PC-3 (cell line): ENCODE measurements at regions not wholly inside any gene's neighbourhood (a gene's known extent, or its start where the extent isn't known, plus 50 kb on each side); places are given as distances from the start of the nearest gene placed in this dataset.

ENCODE experiments used
- EZH2 ChIP-seq: fragments of 300-600 bp; sonication (generic); IDR thresholded peaks from one replicate; pipeline ENCODE4 v1.6.1; 2017; ENCODE audit warnings: antibody characterized with exemption, mild to moderate bottlenecking, low read length; ENCODE audit not compliant: unreplicated experiment
- TF ChIP-seq, protein P1 (sequence below): fragments of 300-600 bp; sonication (generic); conservative IDR thresholded peaks from 2 replicates; pipeline ENCODE4 v1.5.1; 2017; ENCODE audit warnings: antibody characterized with exemption, low read depth, mild to moderate bottlenecking, low read length

DNA sequence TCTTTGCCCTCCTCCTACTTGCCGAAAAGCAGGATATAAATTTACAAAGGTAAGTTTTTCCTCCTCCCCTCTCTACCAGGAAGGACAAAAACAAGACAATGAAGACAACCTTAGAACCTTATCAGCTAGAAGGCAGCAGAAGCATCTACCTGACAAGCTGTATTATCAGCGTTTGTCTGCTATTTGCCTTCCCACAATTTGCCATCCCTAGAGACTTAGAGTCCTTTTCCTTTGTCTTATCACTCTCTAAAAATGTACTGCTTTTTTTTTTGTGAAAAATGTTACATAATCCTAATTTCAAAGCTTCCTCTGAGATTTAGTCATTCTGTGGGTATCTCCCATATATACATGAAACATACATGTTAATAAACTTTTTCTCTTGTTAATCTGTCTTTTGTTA, 176.9 kb upstream of the PROK2 start:
- TF ChIP-seq, protein P1, sequence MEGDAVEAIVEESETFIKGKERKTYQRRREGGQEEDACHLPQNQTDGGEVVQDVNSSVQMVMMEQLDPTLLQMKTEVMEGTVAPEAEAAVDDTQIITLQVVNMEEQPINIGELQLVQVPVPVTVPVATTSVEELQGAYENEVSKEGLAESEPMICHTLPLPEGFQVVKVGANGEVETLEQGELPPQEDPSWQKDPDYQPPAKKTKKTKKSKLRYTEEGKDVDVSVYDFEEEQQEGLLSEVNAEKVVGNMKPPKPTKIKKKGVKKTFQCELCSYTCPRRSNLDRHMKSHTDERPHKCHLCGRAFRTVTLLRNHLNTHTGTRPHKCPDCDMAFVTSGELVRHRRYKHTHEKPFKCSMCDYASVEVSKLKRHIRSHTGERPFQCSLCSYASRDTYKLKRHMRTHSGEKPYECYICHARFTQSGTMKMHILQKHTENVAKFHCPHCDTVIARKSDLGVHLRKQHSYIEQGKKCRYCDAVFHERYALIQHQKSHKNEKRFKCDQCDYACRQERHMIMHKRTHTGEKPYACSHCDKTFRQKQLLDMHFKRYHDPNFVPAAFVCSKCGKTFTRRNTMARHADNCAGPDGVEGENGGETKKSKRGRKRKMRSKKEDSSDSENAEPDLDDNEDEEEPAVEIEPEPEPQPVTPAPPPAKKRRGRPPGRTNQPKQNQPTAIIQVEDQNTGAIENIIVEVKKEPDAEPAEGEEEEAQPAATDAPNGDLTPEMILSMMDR: no peak
- no peak for TF ChIP-seq EZH2
